KMS-11 (cell line): ENCODE measurements at regions not wholly inside any gene's neighbourhood (a gene's known extent, or its start where the extent isn't known, plus 50 kb on each side); places are given as distances from the start of the nearest gene placed in this dataset.
"Not testable (repeated sequence)": the region's sequence is repeated elsewhere in the genome, so short reads cannot be mapped to it uniquely, and the experiment has no call there.

Experiments used
- H2AFZ ChIP-seq: fragments of 200-600 bp; sonication (generic); 2 replicates; pipeline ENCODE4 v1.6.1; 2016; ENCODE audit warnings: antibody characterized with exemption, mixed run types, low read depth
- H3K27ac ChIP-seq: fragments of 200-600 bp; sonication (generic); 2 replicates; pipeline ENCODE4 v1.6.1; 2016; ENCODE audit warnings: mild to moderate bottlenecking, mixed run types
- H3K27me3 ChIP-seq: fragments of 200-600 bp; sonication (generic); 2 replicates; pipeline ENCODE4 v1.6.1; 2017; ENCODE audit warnings: mild to moderate bottlenecking, low read depth, mixed run types, moderate library complexity; ENCODE audit not compliant: insufficient read depth
- H3K36me3 ChIP-seq: fragments of 200-600 bp; sonication (generic); 2 replicates; pipeline ENCODE4 v1.6.1; 2017; ENCODE audit warnings: mild to moderate bottlenecking, mixed run types; ENCODE audit not compliant: insufficient read depth
- H3K4me1 ChIP-seq: fragments of 200-600 bp; sonication (generic); 2 replicates; pipeline ENCODE4 v1.6.1; 2016; ENCODE audit warnings: mild to moderate bottlenecking, low read depth, mixed run types; ENCODE audit not compliant: poor library complexity, severe bottlenecking
- H3K4me2 ChIP-seq: fragments of 200-600 bp; sonication (generic); 2 replicates; pipeline ENCODE4 v1.7.0; 2016; ENCODE audit warnings: mild to moderate bottlenecking, mixed run types
- H3K4me3 ChIP-seq: fragments of 200-600 bp; sonication (generic); IDR thresholded peaks from 2 replicates; pipeline ENCODE4 v1.6.1; 2017; ENCODE audit warnings: low read depth, low read length, mixed read lengths; ENCODE audit not compliant: insufficient read depth
- H3K79me2 ChIP-seq: fragments of 200-600 bp; sonication (generic); 2 replicates; pipeline ENCODE4 v1.6.1; 2016; ENCODE audit warnings: low read depth, mixed run types; ENCODE audit not compliant: insufficient read depth
- H3K9ac ChIP-seq: fragments of 200-600 bp; sonication (generic); 2 replicates; pipeline ENCODE4 v1.6.1; 2016; ENCODE audit warnings: mild to moderate bottlenecking, mixed run types
- H4K20me1 ChIP-seq: fragments of 200-600 bp; sonication (generic); 2 replicates; pipeline ENCODE4 v1.6.1; 2016; ENCODE audit warnings: mild to moderate bottlenecking, mixed run types; ENCODE audit not compliant: insufficient read depth
- CTCF ChIP-seq: fragments of 200-600 bp; sonication (generic); conservative IDR thresholded peaks from 2 replicates; pipeline ENCODE4 v1.6.1; 2017; ENCODE audit warnings: low read depth, mild to moderate bottlenecking, antibody characterized with exemption, low read length, moderate library complexity, mixed read lengths

GRCh38 chr2:234555616-234556249, 58.9 kb upstream of the ARL4C start:
- no peak for TF ChIP-seq CTCF
- H3K27ac ChIP-seq = no peak overlapping the region

GRCh38 chr2:234555161-234555560, 58.3 kb upstream of the ARL4C start:
- H3K4me1 ChIP-seq = no peaks in the 10 kb centered on the region
- H3K27me3 ChIP-seq = no peaks in the 10 kb centered on the region
- no peak overlapping the region for H3K4me3 ChIP-seq
- H3K36me3 ChIP-seq = no peaks in the 10 kb centered on the region
- H3K9ac ChIP-seq = no peak overlapping the region
- no peaks in the 10 kb centered on the region for H3K79me2 ChIP-seq
- no peak overlapping the region for H3K4me2 ChIP-seq
- H3K27ac ChIP-seq = no peak overlapping the region
- H4K20me1 ChIP-seq = no peaks in the 10 kb centered on the region
- H2AFZ ChIP-seq = no peak overlapping the region
- TF ChIP-seq CTCF = no peak

More at GRCh38 chr2:234555616-234556249, 58.9 kb upstream of the ARL4C start:
- Histone ChIP-seq H2AFZ (no peak overlapping the region), H3K27me3 (no peaks in the 10 kb centered on the region), H4K20me1 (no peaks in the 10 kb centered on the region), H3K4me2 (no peak overlapping the region), H3K4me3 (no peak overlapping the region), H3K36me3 (no peaks in the 10 kb centered on the region), H3K79me2 (no peaks in the 10 kb centered on the region), H3K4me1 (no peaks in the 10 kb centered on the region), H3K9ac (no peak overlapping the region)

GRCh38 chr2:234553223-234553622, 56.3 kb upstream of the ARL4C start:
- not testable (repeated sequence) for H3K4me1 ChIP-seq, H3K27me3 ChIP-seq, H3K9ac ChIP-seq, H3K36me3 ChIP-seq, H4K20me1 ChIP-seq, H3K79me2 ChIP-seq, H3K27ac ChIP-seq, H2AFZ ChIP-seq, H3K4me2 ChIP-seq, H3K4me3 ChIP-seq

- H3K27ac ChIP-seq = no peak overlapping the region
Measured at GRCh38 chr2:234550511-234551107, 53.7 kb upstream of the ARL4C start.

More at GRCh38 chr2:234550511-234551107, 53.7 kb upstream of the ARL4C start:
- Histone ChIP-seq H2AFZ (no peak overlapping the region), H3K4me3 (no peak overlapping the region), H3K4me1 (no peaks in the 10 kb centered on the region), H3K27me3 (no peaks in the 10 kb centered on the region), H3K79me2 (no peaks in the 10 kb centered on the region), H4K20me1 (no peaks in the 10 kb centered on the region), H3K36me3 (no peaks in the 10 kb centered on the region), H3K4me2 (no peak overlapping the region), H3K9ac (no peak overlapping the region)
- TF ChIP-seq CTCF = peak; percentile 91
